Motor neuron (in vitro differentiated cells): ENCODE measurements at regions not wholly inside any gene's neighbourhood (a gene's known extent, or its start where the extent isn't known, plus 50 kb on each side); places are given as distances from the start of the nearest gene placed in this dataset.
A peak's percentile ranks its signal among the peaks of the same experiment; 100 is the strongest.

Experiments
- ATAC-seq, 8 experiments: fragments of 200-7000 bp; cut with Tn5 transposase; replicated peaks in 6 of 8; 2 replicates each; pipeline ENCODE4 v1.8.0; 2021; ENCODE audit warnings: mild to moderate bottlenecking in 8 of 8, moderate library complexity in 8 of 8
- H3K27ac ChIP-seq, 2 donors: fragments of 250-450 bp; sonication (Bioruptor Pico); 2 replicates each; pipeline ENCODE4 v1.9.0; 2021; ENCODE audit warnings: antibody characterized with exemption in 2 of 2, mild to moderate bottlenecking in 2 of 2, moderate library complexity in 1 of 2
- H3K4me1 ChIP-seq, 2 donors: fragments of 250-450 bp; sonication (Bioruptor Pico); replicated peaks in 1 of 2; 2 replicates each; pipeline ENCODE4 v1.6.1; 2021; ENCODE audit warnings: antibody characterized with exemption in 2 of 2, mild to moderate bottlenecking in 2 of 2, moderate library complexity in 1 of 2
- H3K4me3 ChIP-seq, 5 donors: fragments of 250-450 bp; sonication (Bioruptor Pico); 2 replicates each; pipeline ENCODE4 v1.9.0; 2021; ENCODE audit warnings: antibody characterized with exemption in 5 of 5, mild to moderate bottlenecking in 5 of 5, moderate library complexity in 4 of 5
- WGBS, 10 experiments: fragments of 450-650 bp; shearing (Covaris generic); methylation state at CpG; one replicate each; pipeline ENCODE4 v1.0.0; 2022; 5-methylcytosine and 5-hydroxymethylcytosine counted together
- in situ Hi-C, 9 experiments: fragments of 400-800 bp; cut with MboI; loops; one replicate each; pipeline ENCODE4 v1.15.0; 2021; ENCODE audit warnings: low sequenced_read_pairs in 9 of 9, low pct_unique_long_range_greater_than_20kb in 2 of 9; ENCODE audit not compliant: unreplicated experiment in 9 of 9

DNA sequence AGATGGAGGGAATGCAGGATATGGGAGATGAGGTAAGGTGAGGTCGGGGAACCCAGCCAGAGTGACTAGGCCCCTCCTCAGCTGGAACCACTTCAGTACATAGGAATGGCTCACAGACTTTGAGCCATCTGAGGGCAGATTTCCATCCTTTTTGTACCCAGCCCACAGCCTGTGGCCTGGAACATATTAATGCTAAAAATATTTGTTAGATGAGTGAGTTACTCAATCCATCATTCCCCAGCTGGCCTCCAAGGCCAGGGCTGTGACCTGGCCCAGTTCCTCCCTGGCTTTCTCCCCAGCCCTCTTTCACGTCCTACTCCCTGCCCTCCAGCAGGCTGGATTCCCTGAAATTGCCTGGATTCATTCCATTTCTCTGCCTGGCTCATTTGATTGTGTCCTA is 57.2 kb upstream of the PRDM11 start:
- Histone ChIP-seq H3K4me3 (no peak overlapping the region), H3K4me1 (peaks cover 21 to 49% of the 10 kb centered on the region in 2 donors), H3K27ac (no peak overlapping the region)
- in situ Hi-C loops = loop anchor here in 1 of 9 experiments (25.0 kb wide), 1 partner anchor 477 kb away; no protein-coding TSS in a partner anchor
- ATAC-seq = peak in 3 of 8 experiments; percentile 73 to 90 (median 85)
- 0 to 100% (median 5%) methylated on average over 1 to 2 of the region's 2 CpGs; no CpG with 5 or more reads in 6 of the 10 experiments for WGBS, 10 experiments

DNA sequence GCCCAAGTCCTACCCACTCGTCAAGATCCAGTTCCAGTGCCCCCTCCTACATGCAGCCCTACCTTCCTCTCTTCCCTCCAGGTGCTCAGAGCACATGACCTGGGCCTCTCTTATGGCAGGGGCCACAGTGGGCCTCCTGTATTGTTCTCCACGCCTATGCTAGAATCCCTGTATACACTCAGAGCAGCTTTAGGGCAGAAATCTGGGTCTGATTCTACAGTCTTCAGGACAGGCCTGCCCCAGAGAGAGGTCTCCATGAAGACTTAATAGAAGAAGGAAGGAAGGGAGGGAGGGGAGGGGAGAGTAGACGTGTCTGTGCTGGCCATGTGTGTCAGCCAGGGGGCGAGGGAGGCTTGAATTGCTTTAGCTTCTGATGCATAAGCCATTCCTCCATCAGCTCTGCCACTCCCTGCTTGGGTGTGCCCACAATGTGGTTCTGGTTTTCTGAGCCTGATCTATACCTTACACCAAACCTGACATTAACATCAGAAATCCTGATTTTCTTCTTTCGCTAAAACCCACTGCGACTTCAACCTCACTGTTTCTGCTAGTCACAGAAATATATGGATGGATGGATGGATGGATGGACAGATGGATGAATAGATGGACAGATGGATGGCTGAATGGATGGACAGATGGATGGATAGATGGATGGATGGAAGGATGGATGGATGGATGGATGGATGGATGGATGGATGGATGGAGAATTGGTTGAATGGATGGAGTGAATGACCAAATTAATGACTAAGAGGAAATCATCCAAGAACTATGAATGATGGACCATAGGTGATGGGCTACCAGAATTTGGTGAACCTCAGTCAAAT is 56.6 kb upstream of the PRDM11 start:
- H3K4me1 ChIP-seq = peaks cover 22 to 50% of the 10 kb centered on the region in 2 donors
- H3K4me3 ChIP-seq = no peak overlapping the region
- H3K27ac ChIP-seq = no peak overlapping the region
- in situ Hi-C loops = loop anchor here in 1 of 9 experiments (25.0 kb wide), 1 partner anchor 478 kb away; no protein-coding TSS in a partner anchor
- ATAC-seq = peak in 3 of 8 experiments; percentile 60 to 77 (median 68)
- 67 to 100% (median 78%) methylated on average over 2 to 6 of the region's 6 CpGs; no CpG with 5 or more reads in 6 of the 10 experiments for WGBS, 10 experiments

GRCh38 chr11:45090607-45091006 is 55.8 kb upstream of the PRDM11 start:
- in situ Hi-C loops = loop anchor here in 1 of 9 experiments (25.0 kb wide), 1 partner anchor 478 kb away; no protein-coding TSS in a partner anchor
- 53 to 92% (median 82%) methylated on average over 2 to 3 of the region's 3 CpGs; no CpG with 5 or more reads in 3 of the 10 experiments for WGBS, 10 experiments
- ATAC-seq = no peak
- Histone ChIP-seq H3K4me1 (peaks cover 29 to 52% of the 10 kb centered on the region in 2 donors), H3K27ac (no peak overlapping the region), H3K4me3 (no peak overlapping the region)

- no peak overlapping the region for H3K27ac ChIP-seq
- peaks cover 24 to 40% of the 10 kb centered on the region in 2 donors for H3K4me1 ChIP-seq
- 23 to 100% (median 55%) methylated on average over 1 to 5 of the region's 11 CpGs; no CpG with 5 or more reads in 1 of the 10 experiments for WGBS, 10 experiments
- in situ Hi-C loops = loop anchor here in 1 of 9 experiments (25.0 kb wide), 1 partner anchor 479 kb away; no protein-coding TSS in a partner anchor
- ATAC-seq = peak in 2 of 8 experiments; percentile 1 to 48
- H3K4me3 ChIP-seq = no peak overlapping the region
Measured at GRCh38 chr11:45091563-45092403, 54.7 kb upstream of the PRDM11 start.

GRCh38 chr11:45092404-45092785 is 54.0 kb upstream of the PRDM11 start:
- Histone ChIP-seq H3K4me3 (no peak overlapping the region), H3K27ac (no peak overlapping the region), H3K4me1 (peaks cover 18 to 34% of the 10 kb centered on the region in 2 donors)
- WGBS, 10 experiments = 33 to 95% (median 85%) methylated on average over 1 to 5 of the region's 5 CpGs; no CpG with 5 or more reads in 2 of the 10 experiments
- in situ Hi-C loops = loop anchor here in 1 of 9 experiments (25.0 kb wide), 1 partner anchor 480 kb away; no protein-coding TSS in a partner anchor
- no peak for ATAC-seq

GRCh38 chr11:45092901-45093760 is 53.3 kb upstream of the PRDM11 start:
- 44 to 78% (median 70%) methylated on average over 3 to 12 of the region's 15 CpGs; no CpG with 5 or more reads in 3 of the 10 experiments for WGBS, 10 experiments
- in situ Hi-C loops = loop anchor here in 1 of 9 experiments (25.0 kb wide), 1 partner anchor 481 kb away; no protein-coding TSS in a partner anchor

DNA sequence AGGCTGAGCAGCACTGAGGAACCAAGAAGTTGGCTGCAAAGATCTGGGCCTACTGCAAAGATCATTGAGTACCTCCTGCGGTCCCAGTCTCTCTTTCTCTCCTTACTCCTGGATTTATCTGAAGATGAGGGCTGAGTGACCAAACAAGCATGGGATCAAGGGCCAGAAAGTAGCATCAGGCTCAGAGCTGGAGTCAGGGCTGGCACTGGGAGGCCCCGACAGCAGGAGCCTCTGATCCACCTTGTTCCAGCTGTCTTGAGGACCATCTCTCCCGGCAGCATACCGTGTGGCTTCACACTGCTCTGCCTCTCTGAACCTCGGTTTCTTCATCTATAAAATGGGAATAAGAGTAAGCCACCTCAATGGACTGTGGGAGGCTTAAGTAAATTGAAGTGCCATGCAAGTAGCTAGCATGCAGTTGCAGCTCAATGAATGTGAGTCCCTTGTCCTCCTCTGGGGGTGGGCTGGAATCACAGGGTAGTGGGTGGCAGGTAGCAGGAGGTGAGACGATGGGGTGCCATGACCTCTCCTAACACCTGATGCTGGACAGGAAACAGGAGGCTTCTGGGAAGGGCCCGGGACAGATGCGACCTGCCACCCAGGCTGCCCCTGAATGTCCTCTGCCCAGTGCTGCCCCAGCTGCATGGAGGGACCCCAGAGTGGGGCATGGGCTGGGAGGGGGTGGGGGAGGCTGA is 52.5 kb upstream of the PRDM11 start:
- whole genome bisulfite sequencing, 10 experiments = 50 to 100% (median 73%) methylated on average over 1 to 5 of the region's 8 CpGs; no CpG with 5 or more reads in 5 of the 10 experiments
- ATAC-seq = no peak
- peaks cover 11 to 28% of the 10 kb centered on the region in 2 donors for H3K4me1 ChIP-seq
- in situ Hi-C loops = loop anchor here in 1 of 9 experiments (25.0 kb wide), 1 partner anchor 482 kb away; no protein-coding TSS in a partner anchor
- H3K27ac ChIP-seq = no peak overlapping the region
- no peak overlapping the region for H3K4me3 ChIP-seq

More at GRCh38 chr11:45092901-45093760, 53.3 kb upstream of the PRDM11 start:
- peak in 5 of 8 experiments; percentile 26 to 78 (median 35) for ATAC-seq
- no peak overlapping the region for H3K4me3 ChIP-seq
- H3K27ac ChIP-seq = no peak overlapping the region
- peaks cover 11 to 32% of the 10 kb centered on the region in 2 donors for H3K4me1 ChIP-seq

GRCh38 chr11:45094958-45095690 is 51.3 kb upstream of the PRDM11 start:
- ATAC-seq = peak in 5 of 8 experiments; percentile 37 to 75 (median 70)
- no peak overlapping the region for H3K4me3 ChIP-seq
- no peak overlapping the region for H3K27ac ChIP-seq
- 40 to 100% (median 48%) methylated on average over 1 to 4 of the region's 10 CpGs; no CpG with 5 or more reads in 5 of the 10 experiments for WGBS, 10 experiments
- H3K4me1 ChIP-seq = peaks cover 11 to 28% of the 10 kb centered on the region in 2 donors
- in situ Hi-C loops = loop anchor here in 1 of 9 experiments (25.0 kb wide), 1 partner anchor 483 kb away; no protein-coding TSS in a partner anchor

DNA sequence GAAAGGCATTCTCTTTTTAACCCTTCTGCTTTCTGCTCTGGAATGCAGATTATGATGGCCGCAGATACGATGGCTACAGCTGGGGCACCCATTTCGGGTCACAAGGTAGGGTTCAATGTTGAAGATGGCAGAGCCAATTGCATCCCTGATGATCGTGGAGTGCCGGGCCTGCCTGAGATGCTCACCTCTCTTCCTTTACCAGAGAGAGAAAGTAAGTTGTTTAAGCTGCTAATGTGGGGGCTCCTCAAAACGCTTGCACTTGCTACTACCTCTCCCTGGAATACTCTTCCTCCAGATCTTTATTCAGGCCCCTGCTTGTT is 50.8 kb upstream of the PRDM11 start:
- in situ Hi-C loops = loop anchor here in 1 of 9 experiments (25.0 kb wide), 1 partner anchor 483 kb away; no protein-coding TSS in a partner anchor
- Histone ChIP-seq H3K27ac (no peak overlapping the region), H3K4me3 (no peak overlapping the region), H3K4me1 (peaks cover 11 to 28% of the 10 kb centered on the region in 2 donors)
- no peak for ATAC-seq
- WGBS, 10 experiments = 63 to 87% (median 72%) methylated on average over 1 to 5 of the region's 6 CpGs; no CpG with 5 or more reads in 3 of the 10 experiments

- in situ Hi-C loops = loop anchor here in 1 of 9 experiments (25.0 kb wide), 1 partner anchor 484 kb away; no protein-coding TSS in a partner anchor
- Histone ChIP-seq H3K4me3 (no peak overlapping the region), H3K27ac (no peak overlapping the region), H3K4me1 (peaks cover 11 to 28% of the 10 kb centered on the region in 2 donors)
- no peak for ATAC-seq
- 10 to 68% (median 48%) methylated on average over 1 to 3 of the region's 4 CpGs; no CpG with 5 or more reads in 3 of the 10 experiments for WGBS, 10 experiments
Measured at GRCh38 chr11:45096636-45097035, 49.8 kb upstream of the PRDM11 start.
